Keratinocyte (primary cell): ENCODE measurements at regions not wholly inside any gene's neighbourhood (a gene's known extent, or its start where the extent isn't known, plus 50 kb on each side); places are given as distances from the start of the nearest gene placed in this dataset.

Experiments used
- DNase-seq: peaks from one replicate; pipeline ENCODE4 v3.0.0-alpha.2; 2011; ENCODE audit warnings: low read depth, missing footprints, low spot score
- FAIRE-seq: peaks from 2 replicates; lab custom pipeline; 2011; peaks lifted over from hg19 to GRCh38; lab: Jason Lieb, UNC
- H2AFZ ChIP-seq: 2 replicates; pipeline ENCODE4 v1.6.0; 2012; ENCODE audit warnings: low read length, control low read depth, inconsistent platforms; ENCODE audit not compliant: control insufficient read depth
- H3K27ac ChIP-seq: 2 replicates; pipeline ENCODE4 v1.5.1; 2011; ENCODE audit warnings: low read length; ENCODE audit not compliant: control insufficient read depth, insufficient read depth
- H3K27me3 ChIP-seq: 3 replicates; pipeline ENCODE4 v1.6.0; 2011; ENCODE audit warnings: low read length; ENCODE audit not compliant: control insufficient read depth, insufficient read depth; ENCODE audit errors: extremely low read depth
- H3K36me3 ChIP-seq, 2 experiments: 2 replicates in 1 of 2; 3 replicates in 1 of 2; pipeline ENCODE4 v1.5.1; 2011; ENCODE audit warnings: low read length in 2 of 2, mild to moderate bottlenecking in 1 of 2; ENCODE audit not compliant: control insufficient read depth in 2 of 2, insufficient read depth in 2 of 2; ENCODE audit errors: extremely low read depth in 1 of 2
- H3K4me1 ChIP-seq: 3 replicates; pipeline ENCODE4 v1.5.1; 2011; ENCODE audit warnings: low read length; ENCODE audit not compliant: control insufficient read depth, insufficient read depth; ENCODE audit errors: extremely low read depth
- H3K4me2 ChIP-seq: 3 replicates; pipeline ENCODE4 v1.6.0; 2011; ENCODE audit warnings: low read depth, low read length; ENCODE audit not compliant: control insufficient read depth, insufficient read depth; ENCODE audit errors: extremely low read depth
- H3K4me3 ChIP-seq, 3 experiments: fragments of 200-600 bp in 1 of 3; sonication (generic) in 1 of 3; 2 replicates in 2 of 3; 3 replicates in 1 of 3; pipeline ENCODE4 v1.5.1; 2011 to 2016; ENCODE audit warnings: low read length in 3 of 3, mild to moderate bottlenecking in 3 of 3, control low read depth in 2 of 3, inconsistent platforms in 1 of 3, low read depth in 1 of 3, mixed read lengths in 1 of 3, mixed run types in 1 of 3, moderate library complexity in 1 of 3; ENCODE audit not compliant: control insufficient read depth in 2 of 3, insufficient read depth in 2 of 3; ENCODE audit errors: extremely low read depth in 1 of 3
- H3K79me2 ChIP-seq: 2 replicates; pipeline ENCODE4 v1.6.0; 2012; ENCODE audit warnings: low read length; ENCODE audit not compliant: control insufficient read depth, insufficient read depth
- H3K9ac ChIP-seq: 3 replicates; pipeline ENCODE4 v1.6.0; 2011; ENCODE audit warnings: low read length; ENCODE audit not compliant: control insufficient read depth, insufficient read depth; ENCODE audit errors: extremely low read depth
- H3K9me1 ChIP-seq: 3 replicates; pipeline ENCODE4 v1.6.0; 2011; ENCODE audit warnings: low read length; ENCODE audit not compliant: control insufficient read depth, insufficient read depth; ENCODE audit errors: extremely low read depth
- H3K9me3 ChIP-seq: 2 replicates; pipeline ENCODE4 v1.5.1; 2012; ENCODE audit warnings: low read depth, low read length; ENCODE audit not compliant: control insufficient read depth
- H4K20me1 ChIP-seq: 3 replicates; pipeline ENCODE4 v1.6.0; 2011; ENCODE audit warnings: low read length; ENCODE audit not compliant: control insufficient read depth, insufficient read depth; ENCODE audit errors: extremely low read depth
- EZH2 ChIP-seq: IDR thresholded peaks from one replicate; pipeline ENCODE4 v1.6.1; 2012; ENCODE audit warnings: inconsistent platforms, mild to moderate bottlenecking, low read length, moderate library complexity
- dilution Hi-C: fragments of 300-500 bp; cut with MboI; formaldehyde crosslinking; loops from one replicate; pipeline ENCODE4 v1.7.0; 2020; ENCODE audit warnings: low sequenced_read_pairs; ENCODE audit not compliant: extremely low pct_ligation_motif_present
- TF ChIP-seq, protein P1 (sequence below), 3 experiments: IDR thresholded peaks in 1 of 3; conservative IDR thresholded peaks in 1 of 3; optimal IDR thresholded peaks in 1 of 3; 2 replicates in 2 of 3; 3 replicates in 1 of 3; pipeline versions ENCODE3 to v1.5.1; 2011; ENCODE audit warnings: low read length in 3 of 3, mild to moderate bottlenecking in 3 of 3, moderate library complexity in 2 of 3, control low read depth in 1 of 3, inconsistent platforms in 1 of 3; ENCODE audit not compliant: insufficient read depth in 2 of 3; ENCODE audit errors: extremely low read depth in 1 of 3

DNA sequence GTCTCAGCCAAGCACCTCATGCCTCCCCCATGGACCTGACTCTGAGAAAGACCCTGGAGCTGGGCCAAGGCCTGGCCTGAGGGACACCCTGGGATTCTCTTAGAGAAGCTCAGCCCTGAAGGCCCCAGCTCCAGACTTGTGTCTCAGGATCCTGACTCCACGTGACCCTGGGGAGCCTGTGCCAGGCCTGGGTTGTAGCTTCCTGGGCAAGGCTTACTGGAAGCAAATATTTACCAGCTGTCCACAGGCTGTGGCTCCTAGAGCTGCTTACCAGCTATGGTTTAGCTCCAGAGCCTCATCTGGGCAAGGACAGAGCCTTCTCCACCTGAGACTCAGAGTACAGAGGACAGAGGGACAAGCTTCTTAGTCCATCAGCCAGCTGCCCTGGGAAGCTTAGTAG lies 61.0 kb upstream of the CEACAM8 start:
- dilution Hi-C loops = no loop called here

DNA sequence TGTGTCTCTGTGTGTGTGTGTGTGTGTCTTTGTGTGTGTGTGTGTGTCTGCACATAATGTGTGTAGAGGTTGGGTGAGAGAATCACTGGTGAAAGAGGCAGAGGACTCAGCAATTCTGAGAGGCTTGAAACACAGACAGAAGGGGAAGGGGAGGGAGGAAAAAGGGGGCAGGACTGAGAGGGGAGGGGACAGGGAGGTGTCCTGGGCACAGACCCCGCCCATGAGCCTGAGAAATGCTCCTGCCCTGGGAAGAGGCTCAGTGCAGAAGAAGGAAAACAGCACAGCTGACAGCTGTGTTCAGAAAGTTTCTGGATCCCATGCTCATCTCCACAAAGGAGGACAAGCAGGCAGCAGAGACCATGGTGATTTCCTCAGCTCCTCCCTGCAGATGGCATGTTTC lies 59.1 kb upstream of the CEACAM8 start:
- no peaks in the 10 kb centered on the region for H3K79me2 ChIP-seq
- no peaks in the 10 kb centered on the region for H3K9me1 ChIP-seq
- dilution Hi-C loops = no loop called here
- no peak overlapping the region for H3K27ac ChIP-seq
- no peak overlapping the region for H3K4me2 ChIP-seq
- TF ChIP-seq, protein P1, sequence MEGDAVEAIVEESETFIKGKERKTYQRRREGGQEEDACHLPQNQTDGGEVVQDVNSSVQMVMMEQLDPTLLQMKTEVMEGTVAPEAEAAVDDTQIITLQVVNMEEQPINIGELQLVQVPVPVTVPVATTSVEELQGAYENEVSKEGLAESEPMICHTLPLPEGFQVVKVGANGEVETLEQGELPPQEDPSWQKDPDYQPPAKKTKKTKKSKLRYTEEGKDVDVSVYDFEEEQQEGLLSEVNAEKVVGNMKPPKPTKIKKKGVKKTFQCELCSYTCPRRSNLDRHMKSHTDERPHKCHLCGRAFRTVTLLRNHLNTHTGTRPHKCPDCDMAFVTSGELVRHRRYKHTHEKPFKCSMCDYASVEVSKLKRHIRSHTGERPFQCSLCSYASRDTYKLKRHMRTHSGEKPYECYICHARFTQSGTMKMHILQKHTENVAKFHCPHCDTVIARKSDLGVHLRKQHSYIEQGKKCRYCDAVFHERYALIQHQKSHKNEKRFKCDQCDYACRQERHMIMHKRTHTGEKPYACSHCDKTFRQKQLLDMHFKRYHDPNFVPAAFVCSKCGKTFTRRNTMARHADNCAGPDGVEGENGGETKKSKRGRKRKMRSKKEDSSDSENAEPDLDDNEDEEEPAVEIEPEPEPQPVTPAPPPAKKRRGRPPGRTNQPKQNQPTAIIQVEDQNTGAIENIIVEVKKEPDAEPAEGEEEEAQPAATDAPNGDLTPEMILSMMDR (optimal IDR thresholded peaks at IDR 0.05 in 1 of 3, IDR thresholded peaks at IDR 0.05 in 1 of 3, conservative IDR thresholded peaks at IDR 0.05 in 1 of 3; ENCODE audit: extremely low read depth in 1 of 3, insufficient read depth in 2 of 3, low read length in 3 of 3) = no peak
- TF ChIP-seq EZH2 = no peak
- H3K4me3 ChIP-seq = no peak overlapping the region
- FAIRE-seq (no peak), DNase-seq (no peak)
- no peaks in the 10 kb centered on the region for H3K4me1 ChIP-seq
- H3K9me3 ChIP-seq = no peaks in the 10 kb centered on the region
- H3K27me3 ChIP-seq = peaks cover 6% of the 10 kb centered on the region
- H3K36me3 ChIP-seq = no peaks in the 10 kb centered on the region
- no peak overlapping the region for H2AFZ ChIP-seq
- no peak overlapping the region for H3K9ac ChIP-seq
- no peaks in the 10 kb centered on the region for H4K20me1 ChIP-seq

More for the DNA sequence above, 61.0 kb upstream of the CEACAM8 start:
- no peak overlapping the region for H3K4me2 ChIP-seq
- H4K20me1 ChIP-seq = no peaks in the 10 kb centered on the region
- no peaks in the 10 kb centered on the region for H3K9me3 ChIP-seq
- H3K36me3 ChIP-seq = no peaks in the 10 kb centered on the region
- no peak overlapping the region for H3K4me3 ChIP-seq
- no peaks in the 10 kb centered on the region for H3K9me1 ChIP-seq
- H3K4me1 ChIP-seq = no peaks in the 10 kb centered on the region
- DNase-seq (no peak), FAIRE-seq (no peak)
- H3K27ac ChIP-seq = no peak overlapping the region
- H3K79me2 ChIP-seq = no peaks in the 10 kb centered on the region
- peaks cover 6% of the 10 kb centered on the region for H3K27me3 ChIP-seq
- H2AFZ ChIP-seq = no peak overlapping the region
- H3K9ac ChIP-seq = no peak overlapping the region
- TF ChIP-seq, protein P1 (optimal IDR thresholded peaks at IDR 0.05 in 1 of 3, IDR thresholded peaks at IDR 0.05 in 1 of 3, conservative IDR thresholded peaks at IDR 0.05 in 1 of 3; ENCODE audit: extremely low read depth in 1 of 3, insufficient read depth in 2 of 3, low read length in 3 of 3) = no peak
- no peak for TF ChIP-seq EZH2
